ENCODE measurements at regions not wholly inside any gene's neighbourhood (a gene's known extent, or its start where the extent isn't known, plus 50 kb on each side); places are given as distances from the start of the nearest gene placed in this dataset.

DNA sequence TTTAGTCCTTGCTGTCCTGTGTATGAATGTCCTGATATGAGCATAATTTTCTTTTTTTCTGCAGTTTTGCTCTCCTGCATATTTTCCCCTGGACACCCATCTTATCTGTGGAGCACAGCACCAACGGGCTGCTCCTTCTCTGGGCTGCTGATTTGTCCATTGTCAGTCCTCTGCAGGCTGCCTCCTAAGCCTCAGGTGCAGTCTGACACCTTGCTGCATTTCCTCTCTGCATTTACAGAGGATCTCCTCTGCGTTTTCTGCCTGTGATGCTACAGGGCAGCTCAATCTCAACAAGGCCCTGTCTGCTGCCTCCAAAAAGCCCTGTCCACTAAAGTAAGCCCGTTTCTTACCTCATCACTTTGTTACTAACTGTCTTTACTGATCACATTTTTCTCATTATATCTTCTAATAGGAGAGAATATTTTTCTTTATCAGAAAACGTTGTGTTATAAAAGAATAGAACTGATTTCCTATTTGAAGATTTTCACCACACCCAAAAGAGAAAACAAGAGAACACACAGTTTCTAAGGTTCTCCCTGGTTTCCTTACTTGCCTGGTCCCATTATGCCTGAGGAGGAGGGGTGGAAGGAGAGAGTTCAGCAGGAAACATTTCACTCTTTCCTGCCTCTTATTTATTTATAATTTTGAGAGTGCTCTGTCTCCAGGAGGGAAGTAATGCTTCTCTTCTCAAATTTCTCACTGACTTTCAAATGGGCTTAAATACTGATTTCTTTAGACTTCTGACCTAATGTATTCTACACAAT, 65.6 kb upstream of the TDRD3 start:
- TF ChIP-seq, protein P1, sequence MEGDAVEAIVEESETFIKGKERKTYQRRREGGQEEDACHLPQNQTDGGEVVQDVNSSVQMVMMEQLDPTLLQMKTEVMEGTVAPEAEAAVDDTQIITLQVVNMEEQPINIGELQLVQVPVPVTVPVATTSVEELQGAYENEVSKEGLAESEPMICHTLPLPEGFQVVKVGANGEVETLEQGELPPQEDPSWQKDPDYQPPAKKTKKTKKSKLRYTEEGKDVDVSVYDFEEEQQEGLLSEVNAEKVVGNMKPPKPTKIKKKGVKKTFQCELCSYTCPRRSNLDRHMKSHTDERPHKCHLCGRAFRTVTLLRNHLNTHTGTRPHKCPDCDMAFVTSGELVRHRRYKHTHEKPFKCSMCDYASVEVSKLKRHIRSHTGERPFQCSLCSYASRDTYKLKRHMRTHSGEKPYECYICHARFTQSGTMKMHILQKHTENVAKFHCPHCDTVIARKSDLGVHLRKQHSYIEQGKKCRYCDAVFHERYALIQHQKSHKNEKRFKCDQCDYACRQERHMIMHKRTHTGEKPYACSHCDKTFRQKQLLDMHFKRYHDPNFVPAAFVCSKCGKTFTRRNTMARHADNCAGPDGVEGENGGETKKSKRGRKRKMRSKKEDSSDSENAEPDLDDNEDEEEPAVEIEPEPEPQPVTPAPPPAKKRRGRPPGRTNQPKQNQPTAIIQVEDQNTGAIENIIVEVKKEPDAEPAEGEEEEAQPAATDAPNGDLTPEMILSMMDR (IDR thresholded peaks at IDR 0.05; ENCODE audit: insufficient read depth, low read depth, low read length): no peak
- no peak for DNase-seq (ENCODE audit: low read depth)
- no peak overlapping the region for H3K4me3 ChIP-seq (ENCODE audit: low read depth, low read length)

DNA sequence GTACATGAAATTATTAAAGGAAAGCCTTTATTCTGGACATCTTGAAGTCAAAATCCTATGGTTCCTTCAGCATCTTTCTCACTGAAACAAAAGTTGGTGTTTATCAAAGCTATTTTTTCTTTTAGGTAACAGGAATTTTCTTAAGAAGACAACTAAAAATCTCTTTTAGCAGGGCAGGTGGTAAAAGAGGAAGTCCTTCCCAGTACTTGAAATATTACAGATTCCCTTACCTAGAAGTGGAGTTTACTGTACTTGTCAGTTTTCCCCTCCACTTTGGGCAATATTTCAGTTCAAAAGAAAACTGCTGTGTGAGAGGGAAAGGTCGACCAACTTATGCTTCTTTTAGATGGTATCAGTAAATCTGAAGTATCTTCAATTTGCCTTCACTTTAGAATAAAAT, 64.3 kb upstream of the TDRD3 start:
- no peak overlapping the region for H3K4me3 ChIP-seq (ENCODE audit: low read depth, low read length)
- TF ChIP-seq, protein P1 (IDR thresholded peaks at IDR 0.05; ENCODE audit: insufficient read depth, low read depth, low read length): no peak
- no peak for DNase-seq (ENCODE audit: low read depth)

DNA sequence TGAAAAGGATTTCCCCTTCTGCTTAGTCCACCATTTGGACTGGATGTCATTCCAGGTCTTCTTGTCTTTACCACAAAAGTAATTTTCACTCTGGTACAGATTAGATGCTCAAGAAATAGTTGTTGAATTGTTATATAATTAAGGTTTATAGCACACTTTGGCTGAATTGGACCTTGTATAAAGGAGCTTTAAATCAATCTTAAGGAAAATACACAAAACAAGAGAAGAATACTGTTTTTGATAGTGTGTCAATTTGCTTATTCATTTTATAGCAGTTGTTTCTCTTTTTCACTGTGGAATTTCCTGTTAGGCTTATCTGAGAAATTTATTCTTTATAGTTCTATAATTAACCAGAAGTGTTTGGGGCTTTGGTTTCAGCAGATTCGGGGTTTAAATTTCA, 62.7 kb upstream of the TDRD3 start:
- H3K4me3 ChIP-seq (ENCODE audit: low read depth, low read length): no peak overlapping the region
- TF ChIP-seq, protein P1 (IDR thresholded peaks at IDR 0.05; ENCODE audit: insufficient read depth, low read depth, low read length): no peak
- no peak for DNase-seq (ENCODE audit: low read depth)

DNA sequence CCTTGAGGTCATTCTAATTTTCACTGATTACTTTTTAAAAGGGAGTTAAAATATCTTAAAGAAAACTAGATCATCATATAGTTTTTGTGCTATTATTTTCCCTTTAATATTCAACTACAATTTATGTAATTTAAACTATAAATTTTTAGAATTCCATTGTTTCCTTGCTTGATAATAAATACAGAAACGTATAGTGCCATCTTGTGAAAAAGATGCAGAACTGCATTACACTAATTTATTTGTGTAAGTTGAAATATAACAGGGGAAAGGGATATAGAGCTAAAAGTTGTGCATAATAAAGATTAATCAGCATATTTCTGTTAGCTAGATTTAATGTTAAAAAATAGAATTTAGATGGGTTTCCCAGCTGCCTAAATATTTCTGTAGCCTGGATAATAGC, 61.5 kb upstream of the TDRD3 start:
- H3K4me3 ChIP-seq (ENCODE audit: low read depth, low read length): no peak overlapping the region
- TF ChIP-seq, protein P1 (IDR thresholded peaks at IDR 0.05; ENCODE audit: insufficient read depth, low read depth, low read length): peak; percentile 53
- peak; percentile 16 for DNase-seq (ENCODE audit: low read depth)

DNA sequence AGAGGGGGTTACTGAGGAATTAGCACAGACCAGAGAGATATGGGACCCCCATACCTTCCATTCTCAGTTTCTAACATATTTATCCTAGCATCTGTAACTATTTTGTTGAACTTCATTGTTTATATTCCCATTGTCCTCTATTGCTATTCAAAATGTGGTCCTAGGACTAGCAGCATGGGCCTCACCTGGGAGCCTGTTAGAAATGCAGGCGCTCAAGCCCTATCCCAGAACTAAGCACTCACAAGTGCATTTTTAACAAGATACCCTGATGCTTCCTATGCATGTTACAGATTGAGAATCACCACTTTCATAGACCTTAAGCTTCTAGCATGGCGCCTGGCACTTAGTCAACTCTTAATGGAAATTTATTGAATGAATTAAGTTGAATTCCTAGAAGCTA, 58.3 kb upstream of the TDRD3 start:
- no peak overlapping the region for H3K4me3 ChIP-seq (ENCODE audit: low read depth, low read length)
- DNase-seq (ENCODE audit: low read depth): no peak
- TF ChIP-seq, protein P1 (IDR thresholded peaks at IDR 0.05; ENCODE audit: insufficient read depth, low read depth, low read length): no peak

DNA sequence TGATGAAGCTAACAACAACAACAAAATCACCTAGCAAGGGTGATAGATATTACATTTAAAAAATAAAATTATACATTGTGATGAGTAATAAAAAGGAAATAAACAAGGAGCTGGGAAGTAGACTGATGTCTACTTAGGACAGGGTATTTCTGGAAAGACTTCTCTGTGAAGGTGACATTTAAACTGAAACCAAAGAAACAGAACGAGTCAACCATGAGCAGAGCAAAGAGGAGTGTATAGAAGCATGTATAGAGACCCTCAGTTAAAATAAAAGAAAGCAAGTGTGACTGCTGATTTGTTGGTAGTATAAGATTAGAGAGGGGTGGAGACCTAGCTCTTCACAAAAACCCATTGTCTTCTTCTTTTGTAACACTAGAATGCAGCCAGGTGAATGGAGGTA, 53.0 kb upstream of the TDRD3 start:
- TF ChIP-seq, protein P1 (IDR thresholded peaks at IDR 0.05; ENCODE audit: insufficient read depth, low read depth, low read length): no peak
- H3K4me3 ChIP-seq (ENCODE audit: low read depth, low read length): no peak overlapping the region
- no peak for DNase-seq (ENCODE audit: low read depth)

DNA sequence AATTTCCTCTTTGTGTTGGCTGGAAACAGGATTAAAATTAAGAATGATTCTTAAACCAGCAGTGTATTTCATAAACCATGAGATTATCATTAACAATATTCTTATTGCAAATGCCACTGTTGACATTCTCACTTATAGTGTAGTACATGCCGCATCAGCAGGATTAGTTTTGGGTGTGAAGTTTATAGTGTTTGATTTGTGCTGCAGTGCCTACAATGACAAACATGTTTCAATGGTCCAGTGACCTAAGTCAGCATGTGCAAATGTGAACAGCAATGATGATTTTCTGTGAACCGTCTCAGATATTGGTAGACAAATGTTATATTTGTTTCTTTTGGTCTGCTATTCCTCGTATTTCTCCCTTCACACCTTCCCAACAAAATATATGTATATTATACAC, 49.8 kb upstream of the TDRD3 start:
- no peak overlapping the region for H3K4me3 ChIP-seq (ENCODE audit: low read depth, low read length)
- TF ChIP-seq, protein P1 (IDR thresholded peaks at IDR 0.05; ENCODE audit: insufficient read depth, low read depth, low read length): no peak
- no peak for DNase-seq (ENCODE audit: low read depth)

Measured in fibroblast of villous mesenchyme (primary cell).